GM18517 (cell line): ENCODE measurements at regions not wholly inside any gene's neighbourhood (a gene's known extent, or its start where the extent isn't known, plus 50 kb on each side); places are given as distances from the start of the nearest gene placed in this dataset.

ENCODE experiments used
- ATAC-seq: cut with Tn5 transposase; IDR thresholded peaks from one replicate; pipeline ENCODE4 v1.9.1; 2021; ENCODE audit warnings: mild to moderate bottlenecking, moderate library complexity; ENCODE audit not compliant: unreplicated experiment

- no peak for ATAC-seq
Observed at GRCh38 chr14:65794674-65795279, 382.2 kb downstream of the FUT8 start.

GRCh38 chr14:65798216-65798615 is 385.7 kb downstream of the FUT8 start:
- ATAC-seq = no peak

- ATAC-seq = no peak
Observed at GRCh38 chr14:65800694-65801093, 388.2 kb downstream of the FUT8 start.

DNA sequence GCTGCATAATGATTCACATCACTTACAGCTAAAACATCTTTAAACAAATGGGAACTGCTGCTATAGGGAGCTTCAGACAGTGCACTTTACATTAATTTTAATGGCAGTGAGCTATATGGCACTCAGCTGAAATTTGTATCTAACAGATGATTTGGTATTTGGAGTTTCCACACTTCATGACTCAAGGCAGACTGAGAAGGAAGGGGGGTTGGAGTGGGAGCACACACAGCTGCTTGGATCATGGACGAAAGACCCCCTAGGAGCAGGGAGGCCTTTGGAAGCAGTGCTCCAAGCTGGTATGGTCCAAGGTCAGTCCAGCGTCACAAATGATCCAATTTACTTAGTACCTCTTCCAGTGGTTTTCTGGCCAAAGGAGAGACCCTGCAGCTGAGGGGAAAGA is 389.7 kb downstream of the FUT8 start:
- no peak for ATAC-seq

DNA sequence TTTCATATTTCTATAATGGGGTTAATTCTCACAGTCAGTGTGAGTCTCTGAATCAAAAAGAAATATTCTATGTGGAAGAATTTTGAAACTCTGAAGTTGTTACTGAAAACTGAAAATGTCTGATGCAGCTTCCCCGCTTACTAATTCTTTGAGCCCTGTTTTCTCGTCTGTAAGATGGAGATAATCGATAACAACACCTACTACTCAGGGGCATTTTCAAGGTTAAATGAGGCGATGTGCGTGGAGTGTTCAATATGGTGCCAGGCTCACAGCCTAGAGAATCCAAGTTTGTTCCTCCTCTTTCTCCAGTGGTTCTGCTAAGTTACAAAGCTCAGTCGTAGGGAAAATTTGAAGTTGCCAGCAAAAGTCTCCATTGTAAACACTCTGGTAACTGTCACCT is 391.4 kb downstream of the FUT8 start:
- no peak for ATAC-seq

DNA sequence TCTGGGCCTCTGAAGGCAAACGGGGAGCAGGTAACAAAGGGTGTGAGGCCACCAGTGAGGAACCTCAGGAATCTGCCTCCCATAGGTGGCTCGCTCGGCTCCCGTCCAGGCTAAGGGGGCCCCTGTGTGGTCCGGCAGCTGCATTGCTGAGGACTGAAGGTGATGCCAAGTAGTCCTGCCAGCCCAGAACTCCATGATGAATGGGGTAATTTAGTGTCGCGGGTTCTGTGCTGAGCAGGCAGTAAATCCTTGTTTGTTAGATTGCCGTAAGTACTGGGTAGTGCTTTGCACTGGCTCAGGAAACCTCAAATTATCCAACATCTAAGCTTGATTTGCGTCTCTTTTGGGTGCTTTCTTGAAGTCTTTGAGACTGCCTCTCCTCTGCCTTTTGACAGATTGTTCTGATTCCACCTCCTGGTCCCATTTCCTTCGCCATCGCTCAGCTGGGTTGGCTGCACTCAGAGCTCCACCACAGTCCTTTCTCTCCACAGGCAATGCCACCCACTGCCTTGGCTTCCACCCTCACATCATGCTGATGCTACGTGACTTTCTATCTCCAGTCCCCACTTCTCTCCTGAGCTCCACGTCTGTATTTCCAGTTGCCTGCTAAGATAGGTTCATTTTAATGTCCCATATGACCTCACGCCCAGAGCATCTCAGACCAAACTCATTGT is 392.0 kb downstream of the FUT8 start:
- ATAC-seq = no peak

DNA sequence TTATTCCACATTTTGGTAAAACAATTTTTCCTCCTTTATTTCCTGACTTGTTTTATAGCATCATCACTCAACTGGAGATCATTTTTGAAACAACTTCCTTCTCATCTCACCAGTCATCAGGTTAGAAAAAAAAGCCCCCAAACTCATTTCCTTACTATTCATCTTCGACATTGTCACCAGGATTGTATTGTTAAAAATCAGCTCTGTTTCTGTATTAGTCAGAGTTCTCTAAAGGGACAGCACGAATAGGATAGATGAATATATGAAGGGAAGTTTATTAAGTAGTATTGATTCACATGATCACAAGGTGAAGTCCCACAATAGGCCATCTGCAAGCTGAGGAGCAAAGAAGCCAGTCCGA is 392.6 kb downstream of the FUT8 start:
- no peak for ATAC-seq

GRCh38 chr14:65808390-65808789 is 395.9 kb downstream of the FUT8 start:
- ATAC-seq = no peak

DNA sequence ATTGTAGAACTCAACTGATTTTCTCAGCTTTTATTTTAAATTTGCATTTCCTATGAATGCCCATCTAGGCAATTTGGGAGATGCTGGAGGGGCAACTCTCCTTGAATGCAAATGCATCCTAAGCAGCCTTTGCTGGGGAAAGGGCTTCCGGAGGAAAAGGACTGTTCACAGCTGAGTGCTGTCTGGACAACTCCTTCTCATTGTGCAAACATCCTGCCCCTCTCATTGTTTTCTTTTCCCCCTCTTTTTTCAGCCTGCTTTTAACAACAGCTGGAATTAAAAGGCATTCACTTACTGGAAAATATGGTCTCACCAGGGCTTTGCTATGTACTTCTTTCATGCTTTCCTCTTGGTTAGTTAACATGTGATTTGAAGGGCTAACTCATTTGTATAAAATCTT is 397.8 kb downstream of the FUT8 start:
- no peak for ATAC-seq

DNA sequence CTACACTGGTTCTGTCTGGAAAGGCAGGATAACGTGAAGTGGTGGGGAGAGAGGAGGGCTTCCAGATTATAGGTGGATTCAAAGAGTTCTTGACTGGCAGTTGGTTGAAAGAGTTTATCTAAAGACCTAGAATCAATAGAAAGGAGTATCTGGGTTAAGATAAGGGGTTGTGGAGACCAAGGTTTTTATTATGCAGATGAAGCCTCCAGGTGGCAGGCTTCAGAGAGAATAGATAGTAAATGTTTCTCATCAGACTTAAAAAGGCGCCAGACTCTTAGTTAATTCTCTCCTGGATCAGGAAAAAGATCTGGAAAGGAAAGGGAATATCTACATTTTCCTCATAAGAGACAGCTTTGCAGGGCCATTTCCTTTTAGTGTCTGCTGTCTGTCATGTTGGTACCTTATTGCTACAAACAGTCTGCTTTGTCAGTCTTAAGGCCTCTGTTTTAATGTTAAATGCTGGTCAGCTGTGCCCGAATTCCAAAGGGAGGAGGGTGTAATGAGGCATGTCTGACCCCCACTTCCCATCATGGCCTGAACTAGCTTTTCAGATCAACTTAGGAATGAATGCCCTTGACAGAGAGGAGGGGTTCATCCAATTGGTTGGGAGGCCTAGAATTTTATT is 401.3 kb downstream of the FUT8 start:
- ATAC-seq = no peak

DNA sequence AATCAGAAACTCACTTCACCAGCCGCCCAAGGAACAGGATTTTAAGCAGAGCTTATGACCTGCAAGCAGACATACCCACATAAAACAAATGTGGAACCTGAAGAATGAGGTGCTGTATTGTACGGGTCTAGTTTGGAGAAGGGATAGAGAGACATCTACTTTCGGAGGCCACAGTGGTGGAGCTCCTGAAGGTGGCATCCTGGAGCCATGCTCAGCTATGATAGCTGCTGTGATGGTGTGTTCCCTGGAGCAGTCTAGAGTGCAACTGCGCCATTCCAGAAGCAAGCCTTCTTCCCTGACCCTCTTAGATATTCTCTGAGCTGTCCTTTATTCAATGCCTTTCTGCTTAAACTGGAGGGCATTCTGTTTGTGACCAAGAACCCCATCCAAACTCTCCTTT is 402.6 kb downstream of the FUT8 start:
- ATAC-seq = no peak

GRCh38 chr14:65817011-65817410 is 404.5 kb downstream of the FUT8 start:
- no peak for ATAC-seq

GRCh38 chr14:65819569-65819968 is 407.0 kb downstream of the FUT8 start:
- ATAC-seq = no peak

- no peak for ATAC-seq
Observed at GRCh38 chr14:65821224-65821753, 408.8 kb downstream of the FUT8 start.

DNA sequence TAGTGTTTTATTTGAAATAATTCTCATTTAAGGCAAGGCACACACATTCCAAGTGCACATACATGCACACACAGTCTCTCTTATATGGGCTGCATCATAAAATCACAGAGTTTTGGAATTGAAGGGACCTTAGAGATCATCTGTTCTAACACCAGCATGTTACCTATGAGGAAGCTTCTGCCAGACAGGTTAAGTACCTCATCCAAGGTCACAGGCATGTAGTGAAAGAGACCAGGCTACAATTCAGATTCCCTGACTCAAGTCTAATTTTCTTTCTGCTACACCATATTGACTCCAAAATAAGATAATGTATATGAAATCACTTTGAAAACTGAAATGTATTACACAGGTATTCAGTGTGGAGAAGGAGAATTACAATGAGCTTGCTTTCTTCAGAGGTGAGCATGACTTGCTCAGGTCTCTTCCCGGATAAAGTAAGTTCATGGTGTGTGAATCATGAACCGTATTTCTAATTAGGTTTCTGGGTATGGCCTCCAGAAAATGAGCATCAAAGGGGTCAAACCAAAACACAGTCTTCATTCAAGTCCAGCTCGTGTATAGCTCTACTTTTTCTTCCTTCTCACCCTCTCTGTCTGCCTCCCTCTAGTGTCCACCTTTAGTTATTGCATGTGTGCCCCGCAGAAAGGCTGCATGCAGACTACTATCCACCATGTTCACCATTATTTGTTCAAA is 411.9 kb downstream of the FUT8 start:
- peak; percentile 81 for ATAC-seq

GRCh38 chr14:65824978-65825299 is 412.4 kb downstream of the FUT8 start:
- no peak for ATAC-seq

DNA sequence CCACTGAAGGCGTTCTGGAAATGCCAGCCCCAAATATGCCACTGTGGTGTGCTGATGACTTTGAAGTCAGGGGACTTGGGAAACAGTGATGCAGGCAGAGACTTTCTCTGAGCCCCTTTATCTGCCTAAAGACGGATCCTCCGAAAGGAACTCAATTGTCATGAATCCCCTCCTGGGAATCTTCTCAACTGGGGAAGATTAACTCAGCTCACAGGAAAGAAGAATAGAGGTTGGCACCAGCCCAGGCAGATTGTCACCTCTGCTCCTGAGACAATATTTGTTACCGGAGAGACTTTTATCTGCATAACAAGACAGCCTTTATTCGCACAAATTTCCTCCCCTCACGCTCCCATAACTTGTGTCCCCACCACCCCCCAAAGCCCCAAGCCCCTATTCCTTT is 414.4 kb downstream of the FUT8 start:
- ATAC-seq = no peak

DNA sequence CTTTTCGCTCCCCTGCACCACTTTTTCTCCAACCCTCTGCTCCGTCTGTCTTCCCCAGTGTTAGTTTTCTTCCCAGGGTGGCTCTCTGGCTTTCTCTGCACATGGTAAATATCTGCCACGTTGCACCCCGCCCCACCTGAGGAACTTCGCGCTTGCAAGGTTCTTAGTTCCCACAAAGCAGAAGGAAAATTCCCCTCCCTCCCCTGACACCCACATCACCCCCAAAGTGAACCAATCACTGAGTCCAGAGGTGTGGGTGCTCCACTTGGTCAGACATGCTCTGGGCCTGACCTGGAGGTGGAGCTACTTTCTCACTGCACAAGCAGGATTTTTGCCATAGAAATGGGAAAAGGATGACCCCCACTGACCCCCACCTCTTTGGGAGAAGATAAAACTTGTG is 415.0 kb downstream of the FUT8 start:
- no peak for ATAC-seq

GRCh38 chr14:65828396-65828795 is 415.9 kb downstream of the FUT8 start:
- ATAC-seq = no peak

DNA sequence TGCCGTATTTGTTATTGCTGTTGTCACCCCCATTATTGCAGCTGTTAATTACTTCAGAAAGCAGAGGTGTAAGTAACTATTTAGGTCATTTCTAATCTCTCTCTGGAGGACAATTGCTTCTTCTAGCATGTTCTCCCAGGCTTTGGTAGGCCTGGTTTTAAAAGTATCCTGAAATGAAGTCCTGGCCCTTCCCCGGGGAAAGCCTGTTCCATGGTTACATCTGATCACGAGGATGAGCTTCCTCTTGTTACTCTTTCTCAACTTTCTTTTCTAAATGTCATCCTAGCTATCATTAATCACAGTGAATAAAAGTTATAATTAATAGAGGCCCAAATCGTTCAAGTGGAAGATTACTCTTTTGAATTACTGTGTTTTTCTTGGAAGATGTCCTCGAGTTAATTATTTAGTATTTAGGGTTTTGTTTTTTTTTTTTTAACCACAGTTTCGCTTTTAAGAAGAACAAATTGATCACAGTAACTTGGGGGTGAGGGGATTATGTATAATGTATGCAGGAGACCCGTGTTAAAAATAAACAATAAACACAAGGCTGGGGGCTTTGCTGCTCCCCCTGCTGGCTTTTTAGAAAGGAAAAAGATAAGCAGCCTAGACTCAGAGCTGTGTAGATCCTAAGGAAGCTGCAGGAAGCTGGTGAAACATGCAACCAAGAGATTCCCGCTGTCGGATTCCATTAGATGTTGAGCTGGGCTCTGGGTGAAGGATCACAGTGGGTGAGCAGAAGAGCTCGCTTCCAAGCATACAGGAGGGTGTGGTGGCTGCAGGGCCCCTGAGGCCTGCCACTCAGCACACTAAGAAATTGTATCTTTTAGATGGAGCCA is 420.1 kb downstream of the FUT8 start:
- ATAC-seq = no peak

DNA sequence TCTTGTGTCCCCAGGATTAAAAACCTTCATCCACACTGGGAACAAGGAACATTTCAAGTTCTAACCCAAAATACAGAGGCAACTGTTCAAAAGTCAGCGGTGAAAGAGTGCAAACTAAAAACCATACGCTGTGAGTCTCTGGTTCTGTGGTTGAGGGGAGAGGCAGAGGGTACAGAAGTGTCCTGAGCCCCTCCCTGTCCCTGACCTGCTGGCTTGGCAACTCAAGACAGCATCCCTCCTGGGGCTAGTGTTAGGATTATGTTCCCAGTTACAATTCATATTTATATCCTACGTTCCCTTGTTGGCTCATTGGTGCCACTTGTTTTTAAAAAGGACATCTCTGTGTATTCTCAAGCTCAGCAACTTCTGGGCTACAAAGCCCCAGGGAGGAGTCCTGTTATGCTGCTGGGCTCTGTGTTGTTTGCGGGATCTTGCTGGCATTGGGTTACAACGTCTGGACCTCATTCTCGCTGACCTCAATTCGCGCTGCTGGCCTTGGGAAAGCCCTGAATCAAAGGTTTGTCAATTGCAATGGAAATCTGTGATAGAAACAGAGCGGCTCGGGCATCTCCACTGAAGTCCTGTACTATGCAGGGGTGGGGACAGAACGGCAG is 420.8 kb downstream of the FUT8 start:
- no peak for ATAC-seq
